Stomach (tissue), 8 donors: ENCODE measurements at regions not wholly inside any gene's neighbourhood (a gene's known extent, or its start where the extent isn't known, plus 50 kb on each side); places are given as distances from the start of the nearest gene placed in this dataset.

Source experiments
- DNase-seq, 2 donors: peaks; one replicate each; pipeline versions ENCODE4 v3.0.0 to v3.0.0-alpha.2; 2013 to 2019
- H3K27ac ChIP-seq, 5 donors: fragments of 200-600 bp in 4 of 5; sonication (generic) in 4 of 5; one replicate each; pipeline ENCODE4 v1.5.1; 2013 to 2019; ENCODE audit warnings: mild to moderate bottlenecking in 1 of 5, moderate library complexity in 1 of 5
- H3K27me3 ChIP-seq, 3 donors: fragments of 200-600 bp; sonication (generic); one replicate each; pipeline ENCODE4 v1.5.1; 2017 to 2019; ENCODE audit warnings: mixed run types in 1 of 3
- H3K36me3 ChIP-seq, 4 donors: fragments of 200-600 bp; sonication (generic); 1 replicate in 3 of 4; 2 replicates in 1 of 4; pipeline ENCODE4 v1.5.1; 2016 to 2019
- H3K4me1 ChIP-seq, 4 donors: fragments of 200-600 bp; sonication (generic); one replicate each; pipeline ENCODE4 v1.5.1; 2016 to 2019
- H3K4me3 ChIP-seq, 4 donors: fragments of 200-600 bp; sonication (generic) in 3 of 4; one replicate each; pipeline ENCODE4 v1.5.1; 2016 to 2019; ENCODE audit warnings: mild to moderate bottlenecking in 1 of 4
- H3K9me3 ChIP-seq, 4 donors: fragments of 200-600 bp; sonication (generic); one replicate each; pipeline ENCODE4 v1.5.1; 2016 to 2019
- CTCF ChIP-seq, 7 experiments: fragments of 450-650 bp in 4 of 7; fragments of 200-600 bp in 3 of 7; sonication (generic) in 3 of 7; IDR thresholded peaks; one replicate each; pipeline ENCODE4 v1.5.1; 2016 to 2019; ENCODE audit warnings: antibody characterized with exemption in 7 of 7, control low read depth in 2 of 7, mild to moderate bottlenecking in 1 of 7
- EP300 ChIP-seq: sonication (generic); formaldehyde crosslinking; IDR thresholded peaks from one replicate; pipeline ENCODE4 v1.6.1; 2017; ENCODE audit warnings: antibody characterized with exemption
- POLR2A ChIP-seq, 4 donors: fragments of 450-650 bp; IDR thresholded peaks; one replicate each; pipeline ENCODE4 v1.6.1; 2016; ENCODE audit warnings: antibody characterized with exemption in 4 of 4, control low read depth in 2 of 4, mild to moderate bottlenecking in 1 of 4, moderate library complexity in 1 of 4
- POLR2AphosphoS5 ChIP-seq, 3 donors: sonication (generic); formaldehyde crosslinking; IDR thresholded peaks; one replicate each; pipeline ENCODE4 v1.6.1; 2016; ENCODE audit warnings: antibody characterized with exemption in 3 of 3
- WGBS, 5 donors: extraction: QIAGEN DNeasy Blood & Tissue Kit in 3 of 5; methylation state at CpG; one replicate each; pipeline versions ENCODE4 v1.1.5 to v1.1.7; 2013 to 2018; 5-methylcytosine and 5-hydroxymethylcytosine counted together
- intact Hi-C: fragments of 100-400 bp; cut with DNase I; formaldehyde crosslinking; loops from one replicate; pipeline ENCODE4 v1.15.1; 2023; ENCODE audit warnings: low total_unique reads
- donor health status: healthy with polysubstance abuse.
- donor health status: Bipolar disorder and iron deficiency.
- donor health status: healthy.

- peaks cover 0 to 13% (median 5%) of the 10 kb centered on the region in 4 donors for H3K4me1 ChIP-seq
- no peak overlapping the region for H3K4me3 ChIP-seq
- DNase-seq, result no peak
- H3K36me3 ChIP-seq, result no peaks in the 10 kb centered on the region
- H3K27me3 ChIP-seq, result no peaks in the 10 kb centered on the region
- TF ChIP-seq EP300, result no peak
- TF ChIP-seq POLR2A (IDR thresholded peaks at IDR 0.05), result no peak
- no peak for TF ChIP-seq POLR2AphosphoS5 (IDR thresholded peaks at IDR 0.05)
- TF ChIP-seq CTCF (IDR thresholded peaks at IDR 0.05), result no peak
- no peaks in the 10 kb centered on the region for H3K9me3 ChIP-seq
- 77 to 88% (median 84%) methylated on average over 3 of the region's 3 CpGs for WGBS, 5 donors
- no peak overlapping the region for H3K27ac ChIP-seq
- intact Hi-C loops, result no loop called here
These were observed 362.7 kb upstream of the SLC30A5 start for GRCh38 chr5:68730979-68731654.

GRCh38 chr5:68732251-68732650, 361.6 kb upstream of the SLC30A5 start:
- Histone ChIP-seq H3K27me3 (no peaks in the 10 kb centered on the region), H3K36me3 (no peaks in the 10 kb centered on the region), H3K4me3 (no peak overlapping the region), H3K9me3 (no peaks in the 10 kb centered on the region), H3K4me1 (peaks cover 0 to 13% (median 5%) of the 10 kb centered on the region in 4 donors), H3K27ac (no peak overlapping the region)
- intact Hi-C loops, result no loop called here
- TF ChIP-seq POLR2A (IDR thresholded peaks at IDR 0.05), result no peak
- no peak for TF ChIP-seq POLR2AphosphoS5 (IDR thresholded peaks at IDR 0.05)
- no peak for TF ChIP-seq CTCF (IDR thresholded peaks at IDR 0.05)
- no peak for TF ChIP-seq EP300
- DNase-seq, result peak in 1 of 2 donors; percentile 32

- Histone ChIP-seq H3K9me3 (no peaks in the 10 kb centered on the region), H3K4me3 (no peak overlapping the region), H3K27ac (no peak overlapping the region), H3K36me3 (no peaks in the 10 kb centered on the region), H3K4me1 (peaks cover 0 to 13% (median 5%) of the 10 kb centered on the region in 4 donors), H3K27me3 (no peaks in the 10 kb centered on the region)
- 65 to 77% (median 72%) methylated on average over 4 of the region's 4 CpGs for WGBS, 5 donors
- no peak for DNase-seq
- TF ChIP-seq EP300 (no peak), CTCF (IDR thresholded peaks at IDR 0.05) (no peak), POLR2AphosphoS5 (IDR thresholded peaks at IDR 0.05) (no peak), POLR2A (IDR thresholded peaks at IDR 0.05) (no peak)
- intact Hi-C loops, result no loop called here
These were observed 359.0 kb upstream of the SLC30A5 start for GRCh38 chr5:68734781-68735180.

GRCh38 chr5:68738236-68738635, 355.6 kb upstream of the SLC30A5 start:
- intact Hi-C loops, result no loop called here
- TF ChIP-seq EP300 (no peak), CTCF (IDR thresholded peaks at IDR 0.05) (no peak)
- no peaks in the 10 kb centered on the region for H3K36me3 ChIP-seq
- H3K27me3 ChIP-seq, result no peaks in the 10 kb centered on the region
- no peak overlapping the region for H3K27ac ChIP-seq
- no peak overlapping the region for H3K4me3 ChIP-seq
- H3K4me1 ChIP-seq, result no peaks in the 10 kb centered on the region
- H3K9me3 ChIP-seq, result no peaks in the 10 kb centered on the region
- WGBS, 5 donors, result 92 to 95% (median 94%) methylated on average over 7 to 9 of the region's 9 CpGs
- DNase-seq, result no peak
